GM23338 (cell line): ENCODE measurements at regions not wholly inside any gene's neighbourhood (a gene's known extent, or its start where the extent isn't known, plus 50 kb on each side); places are given as distances from the start of the nearest gene placed in this dataset. TPM values are rescaled to one million over a fixed set of nuclear protein-coding genes. Genes with fewer than 3 reads are reported as not detected.
A peak's percentile ranks its signal among the peaks of the same experiment; 100 is the strongest.

Experiments used
- ATAC-seq: fragments of 200-7000 bp; cut with Tn5 transposase; 3 replicates; pipeline ENCODE4 v1.9.1; 2020
- DNase-seq: peaks from one replicate; pipeline ENCODE4 v3.0.0-alpha.2; 2015; ENCODE audit warnings: low spot score
- H2AFZ ChIP-seq: fragments of 200-600 bp; sonication (generic); 2 replicates; pipeline ENCODE4 v1.8.0; 2016; ENCODE audit warnings: antibody characterized with exemption, mild to moderate bottlenecking, moderate library complexity
- H3F3A ChIP-seq: fragments of 200-600 bp; sonication (generic); replicated peaks from 2 replicates; pipeline ENCODE4 v1.8.0; 2017; ENCODE audit warnings: antibody characterized with exemption, mixed run types, low read depth
- H3K27ac ChIP-seq: fragments of 200-600 bp; sonication (generic); 2 replicates; pipeline ENCODE4 v1.6.1; 2016; ENCODE audit warnings: low read depth
- H3K27me3 ChIP-seq: fragments of 200-600 bp; sonication (generic); 2 replicates; pipeline ENCODE4 v1.8.0; 2016; ENCODE audit warnings: mild to moderate bottlenecking, mixed run types, moderate library complexity; ENCODE audit not compliant: insufficient read depth
- H3K36me3 ChIP-seq: fragments of 200-600 bp; sonication (generic); 2 replicates; pipeline ENCODE4 v1.8.0; 2016; ENCODE audit warnings: mild to moderate bottlenecking; ENCODE audit not compliant: insufficient read depth
- H3K4me1 ChIP-seq: fragments of 200-600 bp; sonication (generic); 2 replicates; pipeline ENCODE4 v1.8.0; 2016; ENCODE audit warnings: mild to moderate bottlenecking, moderate library complexity; ENCODE audit not compliant: insufficient read depth
- H3K4me2 ChIP-seq: fragments of 200-600 bp; sonication (generic); 2 replicates; pipeline ENCODE4 v1.7.1; 2017; ENCODE audit warnings: mixed run types
- H3K4me3 ChIP-seq: fragments of 200-600 bp; sonication (generic); 2 replicates; pipeline ENCODE4 v1.6.1; 2016; ENCODE audit warnings: mixed run types
- H3K79me2 ChIP-seq: fragments of 200-600 bp; sonication (generic); replicated peaks from 2 replicates; pipeline ENCODE4 v1.8.0; 2017; ENCODE audit warnings: mild to moderate bottlenecking; ENCODE audit not compliant: insufficient read depth
- H3K9me2 ChIP-seq: fragments of 200-600 bp; sonication (generic); 2 replicates; pipeline ENCODE4 v1.8.0; 2017; ENCODE audit not compliant: insufficient read depth
- H4K20me1 ChIP-seq: fragments of 200-600 bp; sonication (generic); replicated peaks from 2 replicates; pipeline ENCODE4 v1.8.0; 2017; ENCODE audit warnings: mild to moderate bottlenecking; ENCODE audit not compliant: insufficient read depth
- H3K27ac Mint-ChIP-seq: 2 replicates; pipeline ENCODE4 v1.8.0; 2020; ENCODE audit warnings: inconsistent platforms, mild to moderate bottlenecking, moderate library complexity, mixed read lengths
- H3K27me3 Mint-ChIP-seq: 3 replicates; pipeline ENCODE4 v1.8.0; 2022; ENCODE audit warnings: low read depth, mild to moderate bottlenecking, moderate library complexity, mixed read lengths, inconsistent platforms; ENCODE audit not compliant: insufficient read depth, poor library complexity
- H3K36me3 Mint-ChIP-seq: 3 replicates; pipeline ENCODE4 v1.8.0; 2021; ENCODE audit warnings: low read depth, mild to moderate bottlenecking, inconsistent platforms, moderate library complexity, mixed read lengths
- H3K4me1 Mint-ChIP-seq: 3 replicates; pipeline ENCODE4 v1.8.0; 2020; ENCODE audit warnings: mild to moderate bottlenecking, inconsistent platforms, mixed read lengths
- H3K4me3 Mint-ChIP-seq: 3 replicates; pipeline ENCODE4 v1.8.0; 2021; ENCODE audit warnings: moderate library complexity, mild to moderate bottlenecking, inconsistent platforms, mixed read lengths
- H3K9me3 Mint-ChIP-seq: 3 replicates; pipeline ENCODE4 v1.8.0; 2020; ENCODE audit warnings: moderate library complexity, mild to moderate bottlenecking, inconsistent platforms, mixed read lengths
- CREB1 ChIP-seq: fragments of 250-450 bp; sonication (Bioruptor Pico); IDR thresholded peaks from 2 replicates; pipeline ENCODE4 v1.5.0; 2020; ENCODE audit warnings: low read depth, mild to moderate bottlenecking, moderate library complexity
- small RNA-seq: library from RNA; depleted of rRNA; stranded (forward); fragments of <200 nt; gene quantifications from one replicate; pipeline ENCODE3, GENCODE V24; 2014; ENCODE audit warnings: low replicate concordance

DNA sequence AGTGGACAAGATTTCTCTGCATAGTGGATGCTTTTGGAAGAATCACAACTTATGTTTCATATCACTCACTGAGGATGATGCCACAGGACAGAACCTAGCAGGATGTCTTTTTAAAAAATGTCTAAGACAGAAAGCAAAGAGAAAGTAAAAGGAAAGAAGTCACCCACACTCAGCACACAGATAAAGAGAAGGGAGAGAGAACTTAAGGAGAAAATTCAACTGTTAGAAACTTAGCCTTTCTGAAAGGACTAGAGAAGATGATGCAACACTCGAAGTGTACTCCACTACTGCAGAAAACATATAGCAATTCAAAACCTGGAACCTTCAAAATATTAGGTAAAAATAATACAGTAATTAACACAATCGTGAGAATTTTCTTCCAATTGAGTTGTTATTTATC is 52.8 kb upstream of the STK26 start:
- no peaks in the 10 kb centered on the region for H3F3A ChIP-seq
- no peak overlapping the region for H3K4me3 ChIP-seq
- no peaks in the 10 kb centered on the region for H3K9me3 Mint-ChIP-seq
- H3K27ac ChIP-seq = no peak overlapping the region
- no peaks in the 10 kb centered on the region for H3K4me1 ChIP-seq
- no peak overlapping the region for H3K27ac Mint-ChIP-seq
- H3K4me2 ChIP-seq = no peak overlapping the region
- no peak overlapping the region for H3K4me3 Mint-ChIP-seq
- ATAC-seq = no peak
- no peaks in the 10 kb centered on the region for H3K36me3 ChIP-seq
- no peaks in the 10 kb centered on the region for H4K20me1 ChIP-seq
- H3K9me2 ChIP-seq = no peaks in the 10 kb centered on the region
- TF ChIP-seq CREB1 (CRISPR knock-in tag) = no peak
- H2AFZ ChIP-seq = peak overlapping the region; percentile 87
- no peaks in the 10 kb centered on the region for H3K36me3 Mint-ChIP-seq
- H3K79me2 ChIP-seq = no peaks in the 10 kb centered on the region
- H3K27me3 Mint-ChIP-seq = no peaks in the 10 kb centered on the region
- H3K4me1 Mint-ChIP-seq = peaks cover 3% of the 10 kb centered on the region; the same call in 2 of the 3 replicates
- H3K27me3 ChIP-seq = no peaks in the 10 kb centered on the region
- no peak for DNase-seq

Small RNA genes in the stretch of these regions (small RNA-seq; reads per million reads assigned to genes)
- not detected for gene AL008629.1
- gene HDGFP1 = not detected
- gene MCRIP2P1 = not detected
- gene RNA5SP514 = 0.07 reads per million
